Middle frontal gyrus (tissue), 1 donor: ENCODE measurements at regions not wholly inside any gene's neighbourhood (a gene's known extent, or its start where the extent isn't known, plus 50 kb on each side); places are given as distances from the start of the nearest gene placed in this dataset.

Experiments
- DNase-seq: peaks from one replicate; pipeline ENCODE4 v3.0.0-alpha.2; 2015; ENCODE audit warnings: low spot score; ENCODE audit errors: extremely low spot score

- no peak for DNase-seq
These were observed 98.9 kb downstream of the HDGFL1 start for GRCh38 chr6:22668307-22668706.

GRCh38 chr6:22668717-22669116 is 99.4 kb downstream of the HDGFL1 start:
- no peak for DNase-seq

GRCh38 chr6:22670605-22671004 is 101.2 kb downstream of the HDGFL1 start:
- DNase-seq, result no peak

- DNase-seq, result no peak
These were observed 104.1 kb downstream of the HDGFL1 start for GRCh38 chr6:22673474-22673873.

GRCh38 chr6:22680950-22681349 is 111.6 kb downstream of the HDGFL1 start:
- no peak for DNase-seq

GRCh38 chr6:22681761-22682160 is 112.4 kb downstream of the HDGFL1 start:
- DNase-seq, result no peak

GRCh38 chr6:22682979-22683378 is 113.6 kb downstream of the HDGFL1 start:
- DNase-seq, result no peak

- DNase-seq, result no peak
These were observed 121.1 kb downstream of the HDGFL1 start for GRCh38 chr6:22690446-22690845.

GRCh38 chr6:22694092-22694724 is 124.8 kb downstream of the HDGFL1 start:
- DNase-seq, result no peak

GRCh38 chr6:22696481-22696880 is 127.1 kb downstream of the HDGFL1 start:
- no peak for DNase-seq

- DNase-seq, result no peak
These were observed 127.9 kb downstream of the HDGFL1 start for GRCh38 chr6:22697306-22697705.

- no peak for DNase-seq
These were observed 129.8 kb downstream of the HDGFL1 start for GRCh38 chr6:22699151-22699550.

GRCh38 chr6:22706651-22707050 is 137.3 kb downstream of the HDGFL1 start:
- no peak for DNase-seq

GRCh38 chr6:22708469-22708868 is 139.1 kb downstream of the HDGFL1 start:
- DNase-seq, result no peak

GRCh38 chr6:22709803-22710202 is 140.4 kb downstream of the HDGFL1 start:
- no peak for DNase-seq

GRCh38 chr6:22716721-22717120 is 147.4 kb downstream of the HDGFL1 start:
- no peak for DNase-seq

- no peak for DNase-seq
These were observed 148.5 kb downstream of the HDGFL1 start for GRCh38 chr6:22717915-22718314.

- no peak for DNase-seq
These were observed 153.5 kb downstream of the HDGFL1 start for GRCh38 chr6:22722913-22723312.

GRCh38 chr6:22726966-22727365 is 157.6 kb downstream of the HDGFL1 start:
- DNase-seq, result no peak

- DNase-seq, result no peak
These were observed 158.3 kb downstream of the HDGFL1 start for GRCh38 chr6:22727710-22728109.

GRCh38 chr6:22732176-22732970 is 163.0 kb downstream of the HDGFL1 start:
- DNase-seq, result no peak

- DNase-seq, result no peak
These were observed 167.4 kb downstream of the HDGFL1 start for GRCh38 chr6:22736740-22737139.

- peak; percentile 36 for DNase-seq
These were observed 168.0 kb downstream of the HDGFL1 start for GRCh38 chr6:22737331-22737730.
